DOHH2 (cell line): ENCODE measurements at regions not wholly inside any gene's neighbourhood (a gene's known extent, or its start where the extent isn't known, plus 50 kb on each side); places are given as distances from the start of the nearest gene placed in this dataset.
A peak's percentile ranks its signal among the peaks of the same experiment; 100 is the strongest.

Experiments
- H3F3A ChIP-seq: fragments of 200-600 bp; sonication (generic), shearing (Covaris generic); 2 replicates; pipeline ENCODE4 v1.6.0; 2016; ENCODE audit warnings: antibody characterized with exemption, mild to moderate bottlenecking; ENCODE audit not compliant: control insufficient read depth, insufficient read depth
- H3K27ac ChIP-seq: fragments of 200-600 bp; sonication (generic); 2 replicates; pipeline ENCODE4 v1.5.1; 2014; ENCODE audit warnings: low read depth, mild to moderate bottlenecking, low read length, moderate library complexity
- H3K27me3 ChIP-seq: fragments of 200-600 bp; sonication (generic); 2 replicates; pipeline ENCODE4 v1.6.1; 2014; ENCODE audit warnings: mild to moderate bottlenecking, low read length, mixed read lengths; ENCODE audit not compliant: control insufficient read depth
- H3K36me3 ChIP-seq: fragments of 200-600 bp; sonication (generic); 2 replicates; pipeline ENCODE4 v1.6.1; 2014; ENCODE audit warnings: mild to moderate bottlenecking, low read length, moderate library complexity, mixed read lengths; ENCODE audit not compliant: control insufficient read depth
- H3K4me1 ChIP-seq: fragments of 200-600 bp; sonication (generic); 2 replicates; pipeline ENCODE4 v1.6.1; 2014; ENCODE audit warnings: mild to moderate bottlenecking, low read length, mixed read lengths; ENCODE audit not compliant: control insufficient read depth
- H3K4me2 ChIP-seq: fragments of 200-600 bp; sonication (generic); 2 replicates; pipeline ENCODE4 v1.6.0; 2014; ENCODE audit warnings: mild to moderate bottlenecking, low read length, moderate library complexity
- H3K4me3 ChIP-seq: fragments of 200-600 bp; sonication (generic); 2 replicates; pipeline ENCODE4 v1.5.1; 2014; ENCODE audit warnings: mild to moderate bottlenecking, low read length, mixed read lengths
- H3K79me2 ChIP-seq: fragments of 200-600 bp; sonication (generic); 2 replicates; pipeline ENCODE4 v1.6.1; 2014; ENCODE audit warnings: mild to moderate bottlenecking, low read length, mixed read lengths; ENCODE audit not compliant: control insufficient read depth
- H3K9me2 ChIP-seq: fragments of 200-600 bp; sonication (generic); replicated peaks from 2 replicates; pipeline ENCODE4 v1.6.1; 2014; ENCODE audit warnings: mild to moderate bottlenecking, low read length, mixed read lengths; ENCODE audit not compliant: control insufficient read depth
- H3K9me3 ChIP-seq: fragments of 200-600 bp; sonication (generic); 2 replicates; pipeline ENCODE4 v1.6.1; 2014; ENCODE audit warnings: antibody characterized with exemption, low read length, mixed read lengths; ENCODE audit not compliant: control insufficient read depth, insufficient read depth
- H4K20me1 ChIP-seq: fragments of 200-600 bp; sonication (generic); 2 replicates; pipeline ENCODE4 v1.6.0; 2014; ENCODE audit warnings: low read depth, mild to moderate bottlenecking, antibody characterized with exemption, low read length, moderate library complexity; ENCODE audit not compliant: control insufficient read depth, insufficient read depth
- EZH2phosphoT487 ChIP-seq: fragments of 200-600 bp; sonication (generic); IDR thresholded peaks from 2 replicates; pipeline ENCODE4 v1.6.1; 2017; ENCODE audit warnings: borderline replicate concordance, mild to moderate bottlenecking, antibody characterized with exemption, low read length, moderate library complexity, mixed read lengths
- TF ChIP-seq, protein P1 (sequence below): fragments of 200-600 bp; sonication (generic); IDR thresholded peaks from one replicate; pipeline ENCODE4 v1.5.1; 2014; ENCODE audit warnings: antibody characterized with exemption, mild to moderate bottlenecking, low read depth, low read length; ENCODE audit not compliant: poor library complexity, severe bottlenecking

DNA sequence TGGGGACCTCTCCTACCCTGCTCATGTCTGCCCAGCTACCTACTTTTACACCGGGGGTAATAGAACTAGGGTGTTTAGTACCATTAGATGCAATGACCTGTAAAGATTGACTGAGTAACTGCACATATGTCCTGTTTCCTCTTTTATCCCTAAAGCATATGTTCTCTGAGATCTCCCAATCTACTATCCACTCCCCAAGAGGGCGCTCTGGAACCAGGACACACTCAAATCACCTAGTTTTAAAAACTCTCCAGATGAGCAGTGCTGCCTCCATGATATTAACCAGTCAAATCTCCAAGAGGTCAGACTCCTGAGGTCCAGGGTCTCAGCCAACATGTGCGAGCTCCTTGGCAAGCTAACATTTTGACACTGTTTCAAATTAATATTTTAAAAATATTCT lies 87.0 kb upstream of the TSPAN5 start:
- no peak overlapping the region for H3K4me2 ChIP-seq
- H3K79me2 ChIP-seq: no peaks in the 10 kb centered on the region
- H3K4me1 ChIP-seq: no peaks in the 10 kb centered on the region
- H3K27ac ChIP-seq: no peak overlapping the region
- H3K36me3 ChIP-seq: no peaks in the 10 kb centered on the region
- no peaks in the 10 kb centered on the region for H3F3A ChIP-seq
- no peak for TF ChIP-seq EZH2phosphoT487
- TF ChIP-seq, protein P1, sequence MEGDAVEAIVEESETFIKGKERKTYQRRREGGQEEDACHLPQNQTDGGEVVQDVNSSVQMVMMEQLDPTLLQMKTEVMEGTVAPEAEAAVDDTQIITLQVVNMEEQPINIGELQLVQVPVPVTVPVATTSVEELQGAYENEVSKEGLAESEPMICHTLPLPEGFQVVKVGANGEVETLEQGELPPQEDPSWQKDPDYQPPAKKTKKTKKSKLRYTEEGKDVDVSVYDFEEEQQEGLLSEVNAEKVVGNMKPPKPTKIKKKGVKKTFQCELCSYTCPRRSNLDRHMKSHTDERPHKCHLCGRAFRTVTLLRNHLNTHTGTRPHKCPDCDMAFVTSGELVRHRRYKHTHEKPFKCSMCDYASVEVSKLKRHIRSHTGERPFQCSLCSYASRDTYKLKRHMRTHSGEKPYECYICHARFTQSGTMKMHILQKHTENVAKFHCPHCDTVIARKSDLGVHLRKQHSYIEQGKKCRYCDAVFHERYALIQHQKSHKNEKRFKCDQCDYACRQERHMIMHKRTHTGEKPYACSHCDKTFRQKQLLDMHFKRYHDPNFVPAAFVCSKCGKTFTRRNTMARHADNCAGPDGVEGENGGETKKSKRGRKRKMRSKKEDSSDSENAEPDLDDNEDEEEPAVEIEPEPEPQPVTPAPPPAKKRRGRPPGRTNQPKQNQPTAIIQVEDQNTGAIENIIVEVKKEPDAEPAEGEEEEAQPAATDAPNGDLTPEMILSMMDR: peak; percentile 34
- H3K9me2 ChIP-seq: no peaks in the 10 kb centered on the region
- H3K27me3 ChIP-seq: no peaks in the 10 kb centered on the region
- no peaks in the 10 kb centered on the region for H4K20me1 ChIP-seq
- H3K9me3 ChIP-seq: no peaks in the 10 kb centered on the region
- H3K4me3 ChIP-seq: no peak overlapping the region

DNA sequence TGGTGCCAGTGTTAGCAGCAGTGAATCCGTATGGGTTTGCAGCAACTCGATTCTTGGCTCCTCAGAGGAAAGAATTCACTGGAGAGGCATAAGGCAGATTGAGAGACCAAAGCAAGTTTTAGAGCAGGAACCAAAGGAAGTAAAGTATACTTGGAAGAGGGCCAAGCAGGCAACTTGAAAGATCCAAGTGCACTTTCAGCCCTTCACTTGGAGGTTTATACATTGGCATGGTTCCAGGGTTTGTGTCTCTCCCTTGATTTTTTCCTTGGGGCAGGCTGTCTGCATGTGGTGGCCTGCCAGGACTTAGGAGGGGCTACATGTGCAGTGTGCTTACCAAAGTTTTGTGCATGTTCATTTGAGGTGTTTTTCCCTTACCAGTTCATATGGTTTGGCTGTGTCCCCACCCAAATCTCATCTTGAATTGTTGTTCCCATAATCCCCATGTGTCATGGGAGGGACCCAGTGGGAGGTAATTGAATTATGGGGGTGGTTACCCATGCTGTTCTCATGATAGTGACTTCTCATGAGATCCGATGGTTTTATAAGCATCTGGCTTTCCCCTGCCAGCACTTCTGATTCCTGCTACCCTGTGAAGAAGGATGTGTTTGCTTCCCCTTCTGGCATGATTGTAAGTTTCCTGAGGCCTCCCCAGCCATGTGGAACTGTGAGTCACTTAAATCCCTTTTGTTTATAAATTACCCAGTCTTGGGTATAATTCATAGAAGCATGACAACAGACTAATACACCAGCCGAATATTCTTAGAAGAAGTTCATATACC lies 86.2 kb upstream of the TSPAN5 start:
- no peak for TF ChIP-seq EZH2phosphoT487
- TF ChIP-seq, protein P1: no peak
- Histone ChIP-seq H3K9me3 (no peaks in the 10 kb centered on the region), H3K4me3 (no peak overlapping the region), H3K36me3 (no peaks in the 10 kb centered on the region), H3K4me2 (no peak overlapping the region), H3K27ac (no peak overlapping the region), H3K9me2 (no peaks in the 10 kb centered on the region), H4K20me1 (no peaks in the 10 kb centered on the region), H3K27me3 (no peaks in the 10 kb centered on the region), H3K4me1 (no peaks in the 10 kb centered on the region), H3F3A (no peaks in the 10 kb centered on the region), H3K79me2 (no peaks in the 10 kb centered on the region)

DNA sequence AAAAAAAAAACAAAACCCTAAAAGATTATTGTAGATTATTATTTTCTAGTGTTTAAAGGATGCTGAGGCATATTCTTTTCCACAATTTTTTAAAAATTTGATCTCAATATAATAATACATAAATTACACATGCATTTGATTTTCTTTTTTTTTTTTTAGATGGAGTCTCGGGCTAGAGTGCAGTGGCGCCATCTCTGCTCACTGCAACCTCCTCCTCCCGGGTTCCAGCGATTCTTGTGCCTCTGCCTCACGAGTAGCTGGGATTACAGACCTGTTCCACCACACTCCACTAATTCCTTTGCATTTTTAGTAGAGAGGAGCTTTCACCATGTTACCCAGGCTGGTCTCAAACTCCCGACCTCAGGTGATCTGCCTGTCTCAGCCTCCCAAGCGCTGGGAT lies 83.5 kb upstream of the TSPAN5 start:
- H3K4me2 ChIP-seq: no peak overlapping the region
- no peak overlapping the region for H3K4me3 ChIP-seq
- no peaks in the 10 kb centered on the region for H3K9me2 ChIP-seq
- TF ChIP-seq, protein P1: no peak
- no peaks in the 10 kb centered on the region for H3K79me2 ChIP-seq
- H4K20me1 ChIP-seq: no peaks in the 10 kb centered on the region
- H3K9me3 ChIP-seq: no peaks in the 10 kb centered on the region
- no peak overlapping the region for H3K27ac ChIP-seq
- no peaks in the 10 kb centered on the region for H3K4me1 ChIP-seq
- no peaks in the 10 kb centered on the region for H3F3A ChIP-seq
- no peaks in the 10 kb centered on the region for H3K36me3 ChIP-seq
- H3K27me3 ChIP-seq: no peaks in the 10 kb centered on the region
